BLaER1 (cell line): ENCODE measurements at regions not wholly inside any gene's neighbourhood (a gene's known extent, or its start where the extent isn't known, plus 50 kb on each side); places are given as distances from the start of the nearest gene placed in this dataset.

ENCODE experiments used
- H3K27ac ChIP-seq: shearing (Covaris generic); formaldehyde crosslinking; 2 replicates; pipeline ENCODE4 v1.8.1; 2022
- H3K27me3 ChIP-seq: shearing (Covaris generic); formaldehyde crosslinking; 2 replicates; pipeline ENCODE4 v1.8.1; 2022
- H3K36me3 ChIP-seq: shearing (Covaris generic); formaldehyde crosslinking; 2 replicates; pipeline ENCODE4 v1.8.1; 2022
- H3K4me1 ChIP-seq: shearing (Covaris generic); formaldehyde crosslinking; 2 replicates; pipeline ENCODE4 v1.8.1; 2022
- H3K4me2 ChIP-seq: shearing (Covaris generic); formaldehyde crosslinking; 2 replicates; pipeline ENCODE4 v1.8.1; 2022
- H3K4me3 ChIP-seq: shearing (Covaris generic); formaldehyde crosslinking; 2 replicates; pipeline ENCODE4 v1.8.1; 2022
- H3K9ac ChIP-seq: shearing (Covaris generic); formaldehyde crosslinking; 2 replicates; pipeline ENCODE4 v1.8.1; 2022
- H3K9me3 ChIP-seq: shearing (Covaris generic); formaldehyde crosslinking; 2 replicates; pipeline ENCODE4 v1.8.1; 2022
- H4K20me1 ChIP-seq: shearing (Covaris generic); formaldehyde crosslinking; 2 replicates; pipeline ENCODE4 v1.8.1; 2022
- Cebpa-rat ChIP-seq: shearing (Covaris generic); IDR thresholded peaks from 2 replicates; pipeline ENCODE4 v1.8.1; 2022

GRCh38 chr4:152156442-152156841 lies 379.4 kb downstream of the FBXW7 start:
- no peaks in the 10 kb centered on the region for H4K20me1 ChIP-seq
- peaks cover 44% of the 10 kb centered on the region for H3K4me1 ChIP-seq
- peak overlapping the region; percentile 53 for H3K27ac ChIP-seq
- H3K4me2 ChIP-seq, result peak overlapping the region; percentile 59
- no peak overlapping the region for H3K9ac ChIP-seq
- no peak overlapping the region for H3K4me3 ChIP-seq
- TF ChIP-seq Cebpa-rat, result no peak
- no peaks in the 10 kb centered on the region for H3K9me3 ChIP-seq
- no peaks in the 10 kb centered on the region for H3K27me3 ChIP-seq
- H3K36me3 ChIP-seq, result no peaks in the 10 kb centered on the region

DNA sequence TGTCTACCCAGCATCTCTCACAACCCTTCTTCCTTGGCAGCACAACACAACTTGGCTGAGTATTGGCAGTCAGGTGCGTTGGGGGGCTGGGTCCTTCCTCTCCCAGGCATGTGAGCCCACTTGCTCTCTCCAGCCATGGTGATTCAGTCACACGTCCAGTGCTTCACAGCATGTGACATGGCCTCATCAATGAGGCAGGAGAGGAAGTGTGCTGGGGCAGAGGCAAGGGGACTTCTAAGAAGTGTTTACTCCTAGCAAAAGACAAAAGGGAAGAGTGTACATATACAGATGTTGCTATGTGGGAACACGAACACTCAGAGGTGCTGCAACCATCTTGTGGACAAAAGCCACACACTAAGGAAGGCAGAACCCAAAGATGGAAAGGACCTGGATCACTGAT lies 380.8 kb downstream of the FBXW7 start:
- Histone ChIP-seq H3K9me3 (no peaks in the 10 kb centered on the region; the same call in 1 of the 2 replicates), H3K36me3 (no peaks in the 10 kb centered on the region), H3K4me2 (0 out of 2 replicates have a peak overlapping the region, but pooled peaks have one; percentile 2), H3K4me1 (peaks cover 44% of the 10 kb centered on the region), H3K9ac (no peak overlapping the region), H3K27ac (no peak overlapping the region), H3K27me3 (no peaks in the 10 kb centered on the region), H4K20me1 (no peaks in the 10 kb centered on the region), H3K4me3 (no peak overlapping the region)
- no peak for TF ChIP-seq Cebpa-rat

DNA sequence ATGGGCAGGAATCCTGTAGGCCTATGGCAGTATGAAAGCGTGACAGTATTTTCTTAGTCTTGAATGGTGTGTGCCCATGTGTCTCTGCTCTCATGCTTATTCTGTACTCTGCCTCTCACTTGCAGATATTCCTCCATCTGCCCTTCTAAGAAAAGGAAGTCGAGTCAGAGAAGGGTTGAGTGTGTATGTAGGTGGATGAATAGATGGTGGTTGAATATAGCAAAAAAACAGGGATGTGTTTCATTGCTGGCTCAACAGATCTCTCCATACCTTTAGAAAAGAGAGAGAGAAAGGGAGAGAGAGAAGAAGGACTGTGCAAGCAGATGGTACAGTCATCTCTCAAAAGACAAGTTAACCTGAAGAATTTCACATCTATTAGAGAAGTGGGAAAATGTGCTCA lies 381.5 kb downstream of the FBXW7 start:
- TF ChIP-seq Cebpa-rat, result no peak
- H3K9ac ChIP-seq, result no peak overlapping the region
- no peak overlapping the region for H3K4me3 ChIP-seq
- no peaks in the 10 kb centered on the region for H3K36me3 ChIP-seq
- peaks cover 50% of the 10 kb centered on the region for H3K4me1 ChIP-seq
- no peaks in the 10 kb centered on the region for H3K27me3 ChIP-seq
- H4K20me1 ChIP-seq, result no peaks in the 10 kb centered on the region
- H3K4me2 ChIP-seq, result no peak overlapping the region
- H3K9me3 ChIP-seq, result no peaks in the 10 kb centered on the region; the same call in 1 of the 2 replicates
- no peak overlapping the region for H3K27ac ChIP-seq

GRCh38 chr4:152153476-152154270 lies 382.2 kb downstream of the FBXW7 start:
- no peaks in the 10 kb centered on the region for H3K36me3 ChIP-seq
- TF ChIP-seq Cebpa-rat, result no peak
- H3K4me1 ChIP-seq, result peaks cover 45% of the 10 kb centered on the region
- H3K27ac ChIP-seq, result no peak overlapping the region
- H3K9me3 ChIP-seq, result no peaks in the 10 kb centered on the region; the same call in 1 of the 2 replicates
- no peaks in the 10 kb centered on the region for H4K20me1 ChIP-seq
- H3K27me3 ChIP-seq, result no peaks in the 10 kb centered on the region
- no peak overlapping the region for H3K9ac ChIP-seq
- no peak overlapping the region for H3K4me2 ChIP-seq
- H3K4me3 ChIP-seq, result no peak overlapping the region

- Histone ChIP-seq H3K4me3 (no peak overlapping the region), H3K4me1 (peaks cover 10% of the 10 kb centered on the region), H3K9ac (no peak overlapping the region), H3K27me3 (no peaks in the 10 kb centered on the region), H3K9me3 (peaks cover 34% of the 10 kb centered on the region), H3K36me3 (peaks cover 10% of the 10 kb centered on the region; the same call in 1 of the 2 replicates), H4K20me1 (no peaks in the 10 kb centered on the region), H3K27ac (no peak overlapping the region), H3K4me2 (no peak overlapping the region)
- TF ChIP-seq Cebpa-rat, result no peak
Measured at GRCh38 chr4:152150214-152150613, 385.7 kb downstream of the FBXW7 start.

DNA sequence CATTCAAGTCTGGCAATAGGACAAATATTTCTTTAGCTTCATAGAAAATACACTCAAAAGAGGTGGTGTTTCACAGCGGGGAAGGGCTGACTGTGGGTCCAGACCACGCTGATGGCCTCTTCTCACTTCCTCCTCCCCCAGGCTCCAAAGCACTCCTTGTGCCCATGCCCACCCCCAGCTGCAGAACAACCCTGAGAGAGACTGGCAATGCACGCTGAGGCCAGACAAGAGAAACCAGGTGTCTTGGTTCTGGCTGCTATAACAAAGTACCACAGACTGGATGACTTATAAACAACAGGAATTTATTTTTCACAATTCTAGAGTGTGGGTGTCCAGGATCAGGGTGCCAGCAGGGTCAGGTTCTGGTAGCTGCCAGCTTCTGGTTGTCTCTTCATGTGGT lies 386.1 kb downstream of the FBXW7 start:
- Histone ChIP-seq H3K9ac (no peak overlapping the region), H3K27me3 (no peaks in the 10 kb centered on the region), H4K20me1 (no peaks in the 10 kb centered on the region), H3K27ac (no peak overlapping the region), H3K4me1 (0 out of 2 replicates have a peak, but pooled peaks cover 6% of the 10 kb centered on the region), H3K4me2 (no peak overlapping the region), H3K36me3 (peaks cover 12% of the 10 kb centered on the region; the same call in 1 of the 2 replicates), H3K4me3 (no peak overlapping the region), H3K9me3 (peaks cover 39% of the 10 kb centered on the region)
- no peak for TF ChIP-seq Cebpa-rat

- Histone ChIP-seq H3K4me1 (0 out of 2 replicates have a peak, but pooled peaks cover 6% of the 10 kb centered on the region), H3K9ac (no peak overlapping the region), H3K9me3 (peaks cover 54% of the 10 kb centered on the region), H3K27me3 (no peaks in the 10 kb centered on the region), H3K36me3 (peaks cover 12% of the 10 kb centered on the region; the same call in 1 of the 2 replicates), H3K4me3 (no peak overlapping the region), H3K27ac (no peak overlapping the region), H3K4me2 (no peak overlapping the region), H4K20me1 (no peaks in the 10 kb centered on the region)
- no peak for TF ChIP-seq Cebpa-rat
Measured at GRCh38 chr4:152148057-152148456, 387.2 kb upstream of the GATB start.

- Histone ChIP-seq H3K27ac (no peak overlapping the region), H3K9ac (no peak overlapping the region), H3K9me3 (peaks cover 57% of the 10 kb centered on the region), H4K20me1 (no peaks in the 10 kb centered on the region), H3K4me2 (no peak overlapping the region), H3K4me1 (0 out of 2 replicates have a peak, but pooled peaks cover 6% of the 10 kb centered on the region), H3K36me3 (peaks cover 12% of the 10 kb centered on the region; the same call in 1 of the 2 replicates), H3K4me3 (peak overlapping the region; percentile 14; the same call in 1 of the 2 replicates), H3K27me3 (no peaks in the 10 kb centered on the region)
- no peak for TF ChIP-seq Cebpa-rat
Measured at GRCh38 chr4:152146244-152146643, 385.4 kb upstream of the GATB start.

DNA sequence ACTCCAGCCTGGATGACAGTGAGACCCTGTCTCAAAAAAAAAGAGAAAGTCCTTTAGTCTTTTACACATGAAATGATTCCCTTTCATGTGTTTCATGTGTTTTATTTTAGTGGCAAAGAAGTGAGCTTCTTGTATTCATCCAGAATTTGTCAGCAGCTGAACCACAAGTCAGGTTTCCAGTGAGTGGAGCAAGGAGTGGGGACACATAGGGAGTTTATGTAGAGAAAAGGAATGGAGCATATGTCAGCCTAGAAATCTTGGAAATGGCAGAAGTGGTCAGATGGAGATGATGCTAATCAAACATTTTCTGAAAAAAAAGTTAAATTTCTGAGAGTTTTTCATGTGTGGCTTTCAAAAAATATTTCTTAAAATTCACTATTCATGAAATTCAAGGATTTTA lies 383.0 kb upstream of the GATB start:
- Histone ChIP-seq H3K27ac (no peak overlapping the region), H3K4me2 (no peak overlapping the region), H3K36me3 (peaks cover 12% of the 10 kb centered on the region; the same call in 1 of the 2 replicates), H3K4me1 (peaks cover 3% of the 10 kb centered on the region), H3K27me3 (no peaks in the 10 kb centered on the region), H3K9me3 (peaks cover 62% of the 10 kb centered on the region), H3K4me3 (no peak overlapping the region), H4K20me1 (no peaks in the 10 kb centered on the region), H3K9ac (no peak overlapping the region)
- no peak for TF ChIP-seq Cebpa-rat

DNA sequence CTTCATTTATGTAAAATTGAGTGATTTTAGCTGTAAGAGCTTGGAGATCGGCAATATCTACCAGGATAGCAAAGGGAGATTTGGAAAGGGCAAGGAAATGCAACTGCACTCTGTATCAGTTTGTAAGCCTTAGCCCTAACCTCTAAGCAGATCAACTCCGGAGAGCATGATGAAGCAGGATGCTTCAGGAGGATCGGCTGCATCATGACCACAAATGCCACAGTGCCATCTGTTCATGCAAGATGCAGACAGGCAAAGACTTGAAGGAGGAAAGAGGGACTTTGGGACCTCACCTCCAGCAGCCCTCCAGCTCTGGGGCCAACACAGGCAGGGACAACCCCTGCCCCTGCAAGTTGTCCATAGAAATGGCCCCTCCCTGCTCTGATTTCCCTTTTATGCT lies 377.6 kb upstream of the GATB start:
- Histone ChIP-seq H4K20me1 (no peaks in the 10 kb centered on the region), H3K27me3 (no peaks in the 10 kb centered on the region)
- TF ChIP-seq Cebpa-rat, result no peak

More for the DNA sequence above, 377.6 kb upstream of the GATB start:
- Histone ChIP-seq H3K36me3 (no peaks in the 10 kb centered on the region), H3K27ac (0 out of 2 replicates have a peak overlapping the region, but pooled peaks have one; percentile 31), H3K4me3 (no peak overlapping the region), H3K4me2 (peak overlapping the region; percentile 62), H3K9ac (no peak overlapping the region), H3K4me1 (peaks cover 25% of the 10 kb centered on the region), H3K9me3 (peaks cover 19% of the 10 kb centered on the region)
